ENCODE measurements at regions not wholly inside any gene's neighbourhood (a gene's known extent, or its start where the extent isn't known, plus 50 kb on each side); places are given as distances from the start of the nearest gene placed in this dataset.

GRCh38 chr9:26148128-26148527 is 469.9 kb upstream of the TUSC1 start:
- H3K4me1 ChIP-seq (ENCODE audit: insufficient read depth): no peaks in the 10 kb centered on the region
- 64 to 80% (median 72%) methylated on average over 2 of the region's 2 CpGs for WGBS, 3 donors
- intact Hi-C loops (cut with DNase I): no loop called here
- no peaks in the 10 kb centered on the region for H3K36me3 ChIP-seq
- no peak for TF ChIP-seq CTCF (IDR thresholded peaks at IDR 0.05)
- TF ChIP-seq POLR2A (IDR thresholded peaks at IDR 0.05): no peak
- no peak for TF ChIP-seq EP300 (IDR thresholded peaks at IDR 0.05)
- DNase-seq: no peak
- no peaks in the 10 kb centered on the region for H3K27me3 ChIP-seq
- no peak overlapping the region for H3K4me3 ChIP-seq
- no peaks in the 10 kb centered on the region for H3K9me3 ChIP-seq
- H3K27ac ChIP-seq: no peak overlapping the region

GRCh38 chr9:26145938-26146337 is 467.7 kb upstream of the TUSC1 start:
- 92 to 94% (median 93%) methylated on average over 10 of the region's 10 CpGs for WGBS, 3 donors
- Histone ChIP-seq H3K4me1 (ENCODE audit: insufficient read depth) (no peaks in the 10 kb centered on the region), H3K4me3 (no peak overlapping the region), H3K36me3 (no peaks in the 10 kb centered on the region), H3K27ac (no peak overlapping the region), H3K27me3 (no peaks in the 10 kb centered on the region), H3K9me3 (no peaks in the 10 kb centered on the region)
- intact Hi-C loops (cut with DNase I): no loop called here
- no peak for DNase-seq
- no peak for TF ChIP-seq EP300 (IDR thresholded peaks at IDR 0.05)
- TF ChIP-seq CTCF (IDR thresholded peaks at IDR 0.05): no peak
- TF ChIP-seq POLR2A (IDR thresholded peaks at IDR 0.05): no peak

DNA sequence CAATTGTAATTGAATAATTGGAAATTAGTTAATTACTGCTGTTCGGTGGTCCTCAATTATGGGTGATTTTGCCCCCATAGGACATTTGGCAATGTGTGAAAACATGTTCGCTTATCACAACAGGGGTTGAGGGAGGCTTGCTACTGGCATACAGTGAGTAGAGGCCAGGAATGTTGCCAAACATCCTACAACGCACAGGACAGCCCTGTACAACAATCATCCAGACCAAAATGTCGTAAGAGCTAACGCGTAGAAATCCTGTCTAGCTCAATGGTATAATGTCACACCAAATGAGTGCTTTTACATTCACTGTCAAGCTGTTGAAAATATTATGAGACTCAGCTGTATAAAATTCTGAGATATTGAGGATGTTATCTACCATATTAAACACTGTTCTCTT is 464.4 kb upstream of the TUSC1 start:
- intact Hi-C loops (cut with DNase I): no loop called here
- no peak for TF ChIP-seq EP300 (IDR thresholded peaks at IDR 0.05)
- TF ChIP-seq POLR2A (IDR thresholded peaks at IDR 0.05): no peak
- no peak for TF ChIP-seq CTCF (IDR thresholded peaks at IDR 0.05)
- 86 to 91% (median 88%) methylated on average over 6 of the region's 6 CpGs for WGBS, 3 donors
- DNase-seq: no peak
- Histone ChIP-seq H3K36me3 (no peaks in the 10 kb centered on the region), H3K9me3 (no peaks in the 10 kb centered on the region), H3K27ac (no peak overlapping the region), H3K4me3 (no peak overlapping the region), H3K27me3 (no peaks in the 10 kb centered on the region), H3K4me1 (ENCODE audit: insufficient read depth) (no peaks in the 10 kb centered on the region)

DNA sequence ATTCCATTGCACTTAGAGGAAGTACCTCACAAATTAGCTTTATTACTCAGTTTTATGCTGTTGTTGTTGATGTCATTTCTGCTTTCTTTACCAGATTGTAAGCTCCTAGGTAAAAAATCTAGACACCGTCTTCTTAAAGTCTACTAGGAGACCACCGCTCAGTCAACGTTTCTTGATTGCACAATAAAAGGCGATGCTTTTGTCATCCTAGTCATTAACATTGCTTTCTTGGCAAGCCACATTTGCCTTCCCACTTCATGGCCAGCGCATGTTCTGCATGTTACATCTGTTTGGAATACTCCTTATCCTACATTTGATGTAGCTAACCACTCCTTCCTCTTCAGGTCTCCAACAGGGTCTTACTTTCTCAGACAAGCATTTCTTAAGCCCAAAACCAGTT is 464.0 kb upstream of the TUSC1 start:
- Histone ChIP-seq H3K27me3 (no peaks in the 10 kb centered on the region), H3K4me3 (no peak overlapping the region), H3K4me1 (ENCODE audit: insufficient read depth) (no peaks in the 10 kb centered on the region), H3K9me3 (no peaks in the 10 kb centered on the region), H3K36me3 (no peaks in the 10 kb centered on the region), H3K27ac (no peak overlapping the region)
- no peak for DNase-seq
- TF ChIP-seq POLR2A (IDR thresholded peaks at IDR 0.05) (no peak), CTCF (IDR thresholded peaks at IDR 0.05) (no peak), EP300 (IDR thresholded peaks at IDR 0.05) (no peak)
- 87 to 88% (median 88%) methylated on average over 5 of the region's 5 CpGs for WGBS, 3 donors
- intact Hi-C loops (cut with DNase I): no loop called here

DNA sequence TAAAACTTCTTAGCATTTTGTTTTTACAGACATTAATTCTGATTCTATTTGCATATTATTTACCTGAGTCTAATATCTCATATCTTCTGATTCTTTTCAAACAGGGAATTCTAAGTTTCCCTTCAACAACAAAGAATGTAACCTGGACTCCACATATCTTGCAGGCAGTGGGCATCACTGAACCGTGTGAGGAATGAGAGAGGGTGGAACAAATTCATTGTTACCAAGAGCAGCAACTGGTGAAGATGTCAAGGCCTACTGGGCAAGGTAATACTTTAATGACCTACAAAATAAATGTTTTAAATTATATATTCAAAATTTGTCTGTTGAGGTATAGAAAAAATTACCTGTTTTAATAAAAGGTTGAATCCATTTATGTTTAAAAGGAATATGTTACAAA is 455.3 kb upstream of the TUSC1 start:
- Histone ChIP-seq H3K27ac (no peak overlapping the region), H3K36me3 (no peaks in the 10 kb centered on the region), H3K27me3 (no peaks in the 10 kb centered on the region), H3K4me1 (ENCODE audit: insufficient read depth) (no peaks in the 10 kb centered on the region), H3K9me3 (no peaks in the 10 kb centered on the region), H3K4me3 (no peak overlapping the region)
- DNase-seq: no peak
- TF ChIP-seq POLR2A (IDR thresholded peaks at IDR 0.05) (no peak), CTCF (IDR thresholded peaks at IDR 0.05) (no peak), EP300 (IDR thresholded peaks at IDR 0.05) (no peak)
- intact Hi-C loops (cut with DNase I): no loop called here
- WGBS, 3 donors: 63 to 84% (median 67%) methylated on average over 1 of the region's 1 CpG
